Mucosa of descending colon (tissue), 3 donors: ENCODE measurements at regions not wholly inside any gene's neighbourhood (a gene's known extent, or its start where the extent isn't known, plus 50 kb on each side); places are given as distances from the start of the nearest gene placed in this dataset.

Experiments
- ATAC-seq: fragments of 200-7000 bp; cut with Tn5 transposase; one replicate; pipeline ENCODE4 v1.9.1; 2020; ENCODE audit warnings: mild to moderate bottlenecking, moderate library complexity
- DNase-seq, 3 donors: peaks; one replicate each; pipeline ENCODE4 v3.0.0-alpha.2; 2020
- H3K36me3 ChIP-seq: fragments of 200-600 bp; one replicate; pipeline ENCODE4 v1.8.0; 2021; ENCODE audit warnings: low read depth, mild to moderate bottlenecking
- H3K4me1 ChIP-seq: fragments of 200-600 bp; one replicate; pipeline ENCODE4 v1.8.0; 2021; ENCODE audit warnings: low read depth, mild to moderate bottlenecking
- H3K4me3 ChIP-seq: fragments of 200-600 bp; one replicate; pipeline ENCODE4 v1.8.0; 2021; ENCODE audit warnings: mild to moderate bottlenecking
- H3K9me3 ChIP-seq: fragments of 200-600 bp; one replicate; pipeline ENCODE4 v1.8.0; 2021; ENCODE audit warnings: mild to moderate bottlenecking
- CTCF ChIP-seq: fragments of 200-600 bp; IDR thresholded peaks from one replicate; pipeline ENCODE4 v1.8.0; 2022; ENCODE audit warnings: antibody characterized with exemption, mild to moderate bottlenecking
- intact Hi-C, 2 donors: fragments of 100-400 bp; cut with DNase I in 1 of 2; cut with micrococcal nuclease in 1 of 2; formaldehyde crosslinking; loops; one replicate each; pipeline versions ENCODE4 v1.11.0 to v1.11.1; 2022; cut with DNase I, micrococcal nuclease
- donor health status: DM: no; HTN: no; CAD: no; lungs with moderate emphysema.
- donor health status: DM: no; HTN: no; CAD: no.
- donor health status: DM: no; HTN: yes; CAD: no.

GRCh38 chr7:24191362-24191761, 92.6 kb upstream of the NPY start:
- TF ChIP-seq CTCF, result no peak
- ATAC-seq (no peak), DNase-seq (no peak)
- Histone ChIP-seq H3K36me3 (no peaks in the 10 kb centered on the region), H3K4me3 (no peak overlapping the region), H3K9me3 (no peaks in the 10 kb centered on the region), H3K4me1 (no peaks in the 10 kb centered on the region)
- intact Hi-C loops, result no loop called here

GRCh38 chr7:24192053-24192452, 91.9 kb upstream of the NPY start:
- no peak overlapping the region for H3K4me3 ChIP-seq
- no peak for TF ChIP-seq CTCF
- no peak for DNase-seq
- ATAC-seq, result no peak
- intact Hi-C loops, result no loop called here
- no peaks in the 10 kb centered on the region for H3K36me3 ChIP-seq
- no peaks in the 10 kb centered on the region for H3K4me1 ChIP-seq
- H3K9me3 ChIP-seq, result no peaks in the 10 kb centered on the region

- Histone ChIP-seq H3K36me3 (no peaks in the 10 kb centered on the region), H3K4me3 (no peak overlapping the region), H3K9me3 (no peaks in the 10 kb centered on the region), H3K4me1 (no peaks in the 10 kb centered on the region)
- intact Hi-C loops, result no loop called here
- no peak for TF ChIP-seq CTCF
- DNase-seq, result no peak
- ATAC-seq, result peak; percentile 25
Observed at GRCh38 chr7:24192691-24193090, 91.3 kb upstream of the NPY start.

DNA sequence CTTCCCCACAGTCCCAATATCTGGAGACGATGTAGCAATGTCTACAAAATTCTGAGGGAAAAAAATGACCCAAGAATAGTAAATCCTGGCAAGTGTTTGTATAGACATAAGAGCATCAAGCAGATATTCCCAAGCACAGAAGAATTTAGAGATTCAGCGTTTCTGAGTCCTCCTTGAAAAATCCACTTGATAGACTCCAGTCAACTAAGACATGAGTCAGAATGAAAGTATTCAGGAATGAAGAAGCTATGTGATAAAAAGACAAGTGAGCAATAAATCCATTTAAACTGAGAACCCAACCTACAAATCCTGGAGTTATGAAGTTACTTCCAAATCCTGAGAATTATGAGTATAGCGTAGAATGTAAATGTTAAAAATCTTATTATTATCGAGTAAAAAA, 86.1 kb upstream of the NPY start:
- no peak for ATAC-seq
- Histone ChIP-seq H3K4me1 (no peaks in the 10 kb centered on the region), H3K4me3 (no peak overlapping the region)

DNA sequence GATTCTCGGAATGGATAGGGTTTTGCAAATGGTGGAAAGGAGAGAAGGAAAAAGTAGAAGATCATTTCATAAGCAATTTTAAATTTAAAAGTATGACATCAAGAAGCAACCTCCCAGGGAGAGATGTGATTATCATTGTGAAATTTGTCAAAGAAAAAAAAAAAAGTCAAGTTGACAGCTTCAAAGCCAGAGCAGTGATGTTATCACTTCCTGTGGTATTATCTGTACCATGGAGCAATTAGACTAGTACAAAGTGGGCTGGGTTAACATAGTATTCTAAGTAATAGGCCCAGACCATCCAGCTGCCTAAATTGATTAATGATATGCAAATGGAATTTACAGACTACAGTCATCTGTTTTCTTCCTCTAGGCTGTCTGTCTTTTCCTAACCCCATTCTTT, 84.0 kb upstream of the NPY start:
- DNase-seq, result no peak
- Histone ChIP-seq H3K9me3 (no peaks in the 10 kb centered on the region), H3K4me3 (no peak overlapping the region), H3K4me1 (no peaks in the 10 kb centered on the region), H3K36me3 (no peaks in the 10 kb centered on the region)
- TF ChIP-seq CTCF, result no peak
- no peak for ATAC-seq
- intact Hi-C loops, result no loop called here

More for the DNA sequence above, 86.1 kb upstream of the NPY start:
- Histone ChIP-seq H3K36me3 (no peaks in the 10 kb centered on the region), H3K9me3 (no peaks in the 10 kb centered on the region)
- intact Hi-C loops, result no loop called here
- DNase-seq, result no peak
- no peak for TF ChIP-seq CTCF

- no peak for DNase-seq
Observed at GRCh38 chr7:24200407-24200966, 83.5 kb upstream of the NPY start.

More at GRCh38 chr7:24200407-24200966, 83.5 kb upstream of the NPY start:
- ATAC-seq, result no peak
- TF ChIP-seq CTCF, result no peak
- Histone ChIP-seq H3K36me3 (no peaks in the 10 kb centered on the region), H3K9me3 (no peaks in the 10 kb centered on the region), H3K4me3 (no peak overlapping the region), H3K4me1 (no peaks in the 10 kb centered on the region)
- intact Hi-C loops, result no loop called here
